ENCODE measurements at regions not wholly inside any gene's neighbourhood (a gene's known extent, or its start where the extent isn't known, plus 50 kb on each side); places are given as distances from the start of the nearest gene placed in this dataset.

- TF ChIP-seq, protein P1, sequence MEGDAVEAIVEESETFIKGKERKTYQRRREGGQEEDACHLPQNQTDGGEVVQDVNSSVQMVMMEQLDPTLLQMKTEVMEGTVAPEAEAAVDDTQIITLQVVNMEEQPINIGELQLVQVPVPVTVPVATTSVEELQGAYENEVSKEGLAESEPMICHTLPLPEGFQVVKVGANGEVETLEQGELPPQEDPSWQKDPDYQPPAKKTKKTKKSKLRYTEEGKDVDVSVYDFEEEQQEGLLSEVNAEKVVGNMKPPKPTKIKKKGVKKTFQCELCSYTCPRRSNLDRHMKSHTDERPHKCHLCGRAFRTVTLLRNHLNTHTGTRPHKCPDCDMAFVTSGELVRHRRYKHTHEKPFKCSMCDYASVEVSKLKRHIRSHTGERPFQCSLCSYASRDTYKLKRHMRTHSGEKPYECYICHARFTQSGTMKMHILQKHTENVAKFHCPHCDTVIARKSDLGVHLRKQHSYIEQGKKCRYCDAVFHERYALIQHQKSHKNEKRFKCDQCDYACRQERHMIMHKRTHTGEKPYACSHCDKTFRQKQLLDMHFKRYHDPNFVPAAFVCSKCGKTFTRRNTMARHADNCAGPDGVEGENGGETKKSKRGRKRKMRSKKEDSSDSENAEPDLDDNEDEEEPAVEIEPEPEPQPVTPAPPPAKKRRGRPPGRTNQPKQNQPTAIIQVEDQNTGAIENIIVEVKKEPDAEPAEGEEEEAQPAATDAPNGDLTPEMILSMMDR (IDR thresholded peaks at IDR 0.05) = no peak
- TF ChIP-seq EZH2phosphoT487 (IDR thresholded peaks at IDR 0.05) = no peak
These were observed 801.9 kb upstream of the ACO1 start for GRCh38 chr9:31582561-31582960.

All from neural progenitor cell (in vitro differentiated cells).